ENCODE measurements at regions not wholly inside any gene's neighbourhood (a gene's known extent, or its start where the extent isn't known, plus 50 kb on each side); places are given as distances from the start of the nearest gene placed in this dataset.

DNA sequence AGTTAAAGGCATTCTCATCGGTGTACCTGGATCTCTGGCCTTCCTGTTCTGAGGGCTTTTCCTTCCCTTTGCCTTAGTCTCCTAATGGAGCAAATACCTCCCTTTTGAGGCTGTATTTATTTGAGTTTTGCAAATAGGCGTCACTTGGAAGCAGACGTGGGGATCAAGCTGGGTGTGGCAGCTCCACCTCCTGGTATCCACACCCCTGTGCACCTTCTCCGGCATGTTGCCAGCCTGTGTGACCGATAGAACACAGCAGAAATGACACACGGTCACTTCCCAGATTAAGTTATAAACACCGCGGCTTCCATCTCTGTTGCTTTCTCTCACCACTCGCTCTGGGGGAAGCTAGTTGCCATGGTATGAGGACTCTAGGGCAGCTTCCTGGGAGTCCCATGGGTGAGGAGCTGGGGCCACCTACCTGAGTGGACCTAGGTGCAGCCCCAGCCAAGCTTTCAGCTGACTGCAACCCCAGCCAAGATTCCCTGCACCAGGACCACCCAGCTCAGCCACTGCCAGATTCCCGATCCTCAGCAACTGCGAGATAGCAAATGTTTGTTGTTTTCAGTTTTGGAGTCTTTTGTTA, 214.4 kb upstream of the MVB12B start:
- TF ChIP-seq POLR2A (IDR thresholded peaks at IDR 0.05) = no peak
- TF ChIP-seq, protein P1, sequence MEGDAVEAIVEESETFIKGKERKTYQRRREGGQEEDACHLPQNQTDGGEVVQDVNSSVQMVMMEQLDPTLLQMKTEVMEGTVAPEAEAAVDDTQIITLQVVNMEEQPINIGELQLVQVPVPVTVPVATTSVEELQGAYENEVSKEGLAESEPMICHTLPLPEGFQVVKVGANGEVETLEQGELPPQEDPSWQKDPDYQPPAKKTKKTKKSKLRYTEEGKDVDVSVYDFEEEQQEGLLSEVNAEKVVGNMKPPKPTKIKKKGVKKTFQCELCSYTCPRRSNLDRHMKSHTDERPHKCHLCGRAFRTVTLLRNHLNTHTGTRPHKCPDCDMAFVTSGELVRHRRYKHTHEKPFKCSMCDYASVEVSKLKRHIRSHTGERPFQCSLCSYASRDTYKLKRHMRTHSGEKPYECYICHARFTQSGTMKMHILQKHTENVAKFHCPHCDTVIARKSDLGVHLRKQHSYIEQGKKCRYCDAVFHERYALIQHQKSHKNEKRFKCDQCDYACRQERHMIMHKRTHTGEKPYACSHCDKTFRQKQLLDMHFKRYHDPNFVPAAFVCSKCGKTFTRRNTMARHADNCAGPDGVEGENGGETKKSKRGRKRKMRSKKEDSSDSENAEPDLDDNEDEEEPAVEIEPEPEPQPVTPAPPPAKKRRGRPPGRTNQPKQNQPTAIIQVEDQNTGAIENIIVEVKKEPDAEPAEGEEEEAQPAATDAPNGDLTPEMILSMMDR (IDR thresholded peaks at IDR 0.05) = no peak
